CD4-positive, alpha-beta T cell (primary cell): ENCODE measurements at regions not wholly inside any gene's neighbourhood (a gene's known extent, or its start where the extent isn't known, plus 50 kb on each side); places are given as distances from the start of the nearest gene placed in this dataset.

ENCODE experiments used
- ATAC-seq: fragments of 200-7000 bp; cut with Tn5 transposase; one replicate; pipeline ENCODE4 v1.10.0; 2022; ENCODE audit warnings: mild to moderate bottlenecking; ENCODE audit not compliant: poor library complexity
- CTCF ChIA-PET: fragments of 350-600 bp; sonication (Branson Sonifier 250); formaldehyde crosslinking; loops from one replicate; lab custom pipeline; 2021; ENCODE audit warnings: antibody characterized with exemption, inconsistent platforms; lab: Charles Lee
- POLR2A ChIA-PET: fragments of 350-600 bp; sonication (Branson Sonifier 250); formaldehyde crosslinking; loops from one replicate; lab custom pipeline; 2021; ENCODE audit warnings: antibody characterized with exemption, inconsistent platforms; lab: Charles Lee
- DNase-seq, 14 experiments: peaks; one replicate each; pipeline ENCODE4 v3.0.0-alpha.2; 2013 to 2020; ENCODE audit warnings: mixed read lengths in 2 of 14
- H3K27ac ChIP-seq, 2 donors: one replicate each; pipeline versions ENCODE4 v1.5.1 to v1.7.0; 2013; ENCODE audit warnings: low read length in 2 of 2, low read depth in 1 of 2, mild to moderate bottlenecking in 1 of 2
- H3K27me3 ChIP-seq, 2 experiments: 1 replicate in 1 of 2; 2 replicates in 1 of 2; pipeline versions ENCODE4 v1.6.1 to v1.7.0; 2013; ENCODE audit warnings: low read length in 2 of 2, control low read depth in 1 of 2, mild to moderate bottlenecking in 1 of 2, moderate library complexity in 1 of 2; ENCODE audit not compliant: insufficient read depth in 2 of 2, control insufficient read depth in 1 of 2
- H3K36me3 ChIP-seq: one replicate; pipeline ENCODE4 v1.6.1; 2013; ENCODE audit warnings: low read length, control low read depth; ENCODE audit not compliant: insufficient read depth
- H3K4me1 ChIP-seq: one replicate; pipeline ENCODE4 v1.6.1; 2013; ENCODE audit warnings: low read length, control low read depth; ENCODE audit not compliant: insufficient read depth
- H3K4me3 ChIP-seq: one replicate; pipeline ENCODE4 v1.5.1; 2013; ENCODE audit warnings: mild to moderate bottlenecking, low read length, moderate library complexity
- H3K9me3 ChIP-seq, 2 experiments: 1 replicate in 1 of 2; 2 replicates in 1 of 2; pipeline versions ENCODE4 v1.6.1 to v1.7.0; 2013; ENCODE audit warnings: low read length in 2 of 2, mild to moderate bottlenecking in 2 of 2, control low read depth in 1 of 2, moderate library complexity in 1 of 2; ENCODE audit not compliant: control insufficient read depth in 1 of 2, insufficient read depth in 1 of 2
- H3K27ac Mint-ChIP-seq: one replicate; pipeline ENCODE4 v1.8.0; 2020; ENCODE audit warnings: mixed read lengths
- H3K27me3 Mint-ChIP-seq: one replicate; pipeline ENCODE4 v1.8.0; 2021; ENCODE audit warnings: mixed read lengths
- H3K36me3 Mint-ChIP-seq: one replicate; pipeline ENCODE4 v1.8.0; 2021; ENCODE audit warnings: low read depth, mixed read lengths
- H3K4me1 Mint-ChIP-seq: one replicate; pipeline ENCODE4 v1.8.0; 2021; ENCODE audit warnings: low read depth, mixed read lengths
- H3K4me3 Mint-ChIP-seq: one replicate; pipeline ENCODE4 v1.8.0; 2020; ENCODE audit warnings: mild to moderate bottlenecking, mixed read lengths
- H3K9me3 Mint-ChIP-seq: one replicate; pipeline ENCODE4 v1.8.0; 2020; ENCODE audit warnings: mixed read lengths
- intact Hi-C, 2 experiments: fragments of 100-400 bp; cut with DNase I in 1 of 2; cut with micrococcal nuclease in 1 of 2; formaldehyde crosslinking; loops; one replicate each; pipeline versions ENCODE4 v1.15.1 to v1.9.0; 2023 to 2025; cut with DNase I, micrococcal nuclease
- TF ChIP-seq, protein P1 (sequence below): fragments of 200-600 bp; IDR thresholded peaks from one replicate; pipeline ENCODE4 v1.8.0; 2022; ENCODE audit warnings: antibody characterized with exemption, mild to moderate bottlenecking

DNA sequence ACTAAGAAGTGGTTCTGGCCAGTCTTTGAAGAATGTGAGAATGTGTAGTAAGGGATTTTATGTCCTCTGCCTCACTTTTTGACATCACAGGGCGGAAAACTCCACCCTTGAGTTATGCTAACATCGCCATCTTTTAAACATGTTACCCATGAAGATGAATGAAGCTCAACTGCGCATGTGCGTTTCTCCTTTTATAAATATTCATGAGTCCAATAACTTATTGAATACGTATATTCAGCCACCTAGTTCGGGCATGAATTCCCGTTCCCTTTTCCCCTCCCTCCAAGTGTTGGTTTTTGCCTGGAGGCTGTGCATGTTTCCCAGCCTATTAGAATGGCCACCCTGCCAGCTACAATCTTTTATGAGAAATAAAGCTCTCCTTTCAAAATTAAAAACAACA, 51.7 kb upstream of the STPG2 start:
- Mint-ChIP-seq H3K27me3 (peaks cover 6% of the 10 kb centered on the region), H3K4me3 (no peak overlapping the region), H3K4me1 (no peaks in the 10 kb centered on the region), H3K9me3 (peaks cover 10% of the 10 kb centered on the region), H3K36me3 (peaks cover 18% of the 10 kb centered on the region), H3K27ac (no peak overlapping the region)
- DNase-seq (no peak), ATAC-seq (no peak)
- POLR2A ChIA-PET: no interaction called here
- Histone ChIP-seq H3K36me3 (no peaks in the 10 kb centered on the region), H3K4me3 (no peak overlapping the region), H3K9me3 (peaks cover 17 to 31% of the 10 kb centered on the region in 2 experiments), H3K27ac (no peak overlapping the region), H3K4me1 (no peaks in the 10 kb centered on the region), H3K27me3 (no peaks in the 10 kb centered on the region)
- intact Hi-C loops: no loop called here
- TF ChIP-seq, protein P1, sequence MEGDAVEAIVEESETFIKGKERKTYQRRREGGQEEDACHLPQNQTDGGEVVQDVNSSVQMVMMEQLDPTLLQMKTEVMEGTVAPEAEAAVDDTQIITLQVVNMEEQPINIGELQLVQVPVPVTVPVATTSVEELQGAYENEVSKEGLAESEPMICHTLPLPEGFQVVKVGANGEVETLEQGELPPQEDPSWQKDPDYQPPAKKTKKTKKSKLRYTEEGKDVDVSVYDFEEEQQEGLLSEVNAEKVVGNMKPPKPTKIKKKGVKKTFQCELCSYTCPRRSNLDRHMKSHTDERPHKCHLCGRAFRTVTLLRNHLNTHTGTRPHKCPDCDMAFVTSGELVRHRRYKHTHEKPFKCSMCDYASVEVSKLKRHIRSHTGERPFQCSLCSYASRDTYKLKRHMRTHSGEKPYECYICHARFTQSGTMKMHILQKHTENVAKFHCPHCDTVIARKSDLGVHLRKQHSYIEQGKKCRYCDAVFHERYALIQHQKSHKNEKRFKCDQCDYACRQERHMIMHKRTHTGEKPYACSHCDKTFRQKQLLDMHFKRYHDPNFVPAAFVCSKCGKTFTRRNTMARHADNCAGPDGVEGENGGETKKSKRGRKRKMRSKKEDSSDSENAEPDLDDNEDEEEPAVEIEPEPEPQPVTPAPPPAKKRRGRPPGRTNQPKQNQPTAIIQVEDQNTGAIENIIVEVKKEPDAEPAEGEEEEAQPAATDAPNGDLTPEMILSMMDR: no peak
- CTCF ChIA-PET: no interaction called here

- Mint-ChIP-seq H3K27ac (no peak overlapping the region), H3K27me3 (peaks cover 6% of the 10 kb centered on the region), H3K4me3 (no peak overlapping the region), H3K36me3 (peaks cover 18% of the 10 kb centered on the region), H3K9me3 (peaks cover 10% of the 10 kb centered on the region), H3K4me1 (no peaks in the 10 kb centered on the region)
- no peak overlapping the region for H3K27ac ChIP-seq
- ChIA-PET POLR2A (no interaction called here), CTCF (interaction anchor here (0.6 kb wide), 1 partner anchor 543 kb away, joined by 3 read pairs; no protein-coding TSS in a partner anchor)
- H3K27me3 ChIP-seq: no peaks in the 10 kb centered on the region
- H3K4me3 ChIP-seq: no peak overlapping the region
- ATAC-seq (no peak), DNase-seq (no peak)
- H3K36me3 ChIP-seq: no peaks in the 10 kb centered on the region
- H3K4me1 ChIP-seq: no peaks in the 10 kb centered on the region
- peaks cover 17 to 31% of the 10 kb centered on the region in 2 experiments for H3K9me3 ChIP-seq
- TF ChIP-seq, protein P1: no peak
- intact Hi-C loops: no loop called here
Observed at GRCh38 chr4:98193459-98194105, 50.3 kb upstream of the STPG2 start.
